ENCODE measurements at regions not wholly inside any gene's neighbourhood (a gene's known extent, or its start where the extent isn't known, plus 50 kb on each side); places are given as distances from the start of the nearest gene placed in this dataset.

- no peak for DNase-seq (ENCODE audit: low read depth, low spot score)
- H3K27ac ChIP-seq, result no peak overlapping the region
Measured at GRCh38 chr7:67788669-67789068, 792.0 kb downstream of the TYW1 start.

- no peak for DNase-seq (ENCODE audit: low read depth, low spot score)
- H3K27ac ChIP-seq, result no peak overlapping the region
Measured at GRCh38 chr7:67791918-67792317, 795.3 kb downstream of the TYW1 start.

- no peak overlapping the region for H3K27ac ChIP-seq
- DNase-seq (ENCODE audit: low read depth, low spot score), result no peak
Measured at GRCh38 chr7:67794544-67794943, 797.9 kb downstream of the TYW1 start.

GRCh38 chr7:67803789-67804188, 807.2 kb downstream of the TYW1 start:
- no peak overlapping the region for H3K27ac ChIP-seq
- DNase-seq (ENCODE audit: low read depth, low spot score), result no peak

GRCh38 chr7:67805921-67806471, 809.4 kb downstream of the TYW1 start:
- DNase-seq (ENCODE audit: low read depth, low spot score), result no peak

GRCh38 chr7:67807826-67808225, 811.2 kb downstream of the TYW1 start:
- no peak overlapping the region for H3K27ac ChIP-seq
- no peak for DNase-seq (ENCODE audit: low read depth, low spot score)

More at GRCh38 chr7:67805921-67806471, 809.4 kb downstream of the TYW1 start:
- H3K27ac ChIP-seq, result no peak overlapping the region

- DNase-seq (ENCODE audit: low read depth, low spot score), result no peak
- no peak overlapping the region for H3K27ac ChIP-seq
Measured at GRCh38 chr7:67809586-67809985, 813.0 kb downstream of the TYW1 start.

GRCh38 chr7:67813621-67814292, 817.1 kb downstream of the TYW1 start:
- no peak for DNase-seq (ENCODE audit: low read depth, low spot score)
- no peak overlapping the region for H3K27ac ChIP-seq

- H3K27ac ChIP-seq, result no peak overlapping the region
- no peak for DNase-seq (ENCODE audit: low read depth, low spot score)
Measured at GRCh38 chr7:67817481-67817880, 820.8 kb downstream of the TYW1 start.

- H3K27ac ChIP-seq, result no peak overlapping the region
- DNase-seq (ENCODE audit: low read depth, low spot score), result no peak
Measured at GRCh38 chr7:67821116-67821515, 824.5 kb downstream of the TYW1 start.

- H3K27ac ChIP-seq, result no peak overlapping the region
- no peak for DNase-seq (ENCODE audit: low read depth, low spot score)
Measured at GRCh38 chr7:67823345-67823744, 826.7 kb downstream of the TYW1 start.

GRCh38 chr7:67825356-67825755, 828.7 kb downstream of the TYW1 start:
- DNase-seq (ENCODE audit: low read depth, low spot score), result no peak
- no peak overlapping the region for H3K27ac ChIP-seq

GRCh38 chr7:67841896-67842295, 845.3 kb downstream of the TYW1 start:
- no peak for DNase-seq (ENCODE audit: low read depth, low spot score)
- no peak overlapping the region for H3K27ac ChIP-seq

- H3K27ac ChIP-seq, result no peak overlapping the region
- DNase-seq (ENCODE audit: low read depth, low spot score), result no peak
Measured at GRCh38 chr7:67842571-67842970, 845.9 kb downstream of the TYW1 start.

GRCh38 chr7:67843001-67843565, 846.5 kb downstream of the TYW1 start:
- DNase-seq (ENCODE audit: low read depth, low spot score), result no peak
- no peak overlapping the region for H3K27ac ChIP-seq

GRCh38 chr7:67843615-67844014, 847.0 kb downstream of the TYW1 start:
- no peak overlapping the region for H3K27ac ChIP-seq
- DNase-seq (ENCODE audit: low read depth, low spot score), result no peak

- H3K27ac ChIP-seq, result no peak overlapping the region
- DNase-seq (ENCODE audit: low read depth, low spot score), result no peak
Measured at GRCh38 chr7:67847092-67847787, 850.6 kb downstream of the TYW1 start.

GRCh38 chr7:67854221-67855178, 857.9 kb downstream of the TYW1 start:
- H3K27ac ChIP-seq, result no peak overlapping the region
- DNase-seq (ENCODE audit: low read depth, low spot score), result no peak

GRCh38 chr7:67855322-67855721, 858.7 kb downstream of the TYW1 start:
- DNase-seq (ENCODE audit: low read depth, low spot score), result no peak
- H3K27ac ChIP-seq, result no peak overlapping the region

GRCh38 chr7:67856046-67856445, 859.4 kb downstream of the TYW1 start:
- no peak for DNase-seq (ENCODE audit: low read depth, low spot score)
- no peak overlapping the region for H3K27ac ChIP-seq

Data from epithelial cell of prostate (primary cell).